IMR-90 (cell line): ENCODE measurements at regions not wholly inside any gene's neighbourhood (a gene's known extent, or its start where the extent isn't known, plus 50 kb on each side); places are given as distances from the start of the nearest gene placed in this dataset.

Experiments
- ATAC-seq: fragments of 200-7000 bp; cut with Tn5 transposase; 2 replicates; pipeline ENCODE4 v1.9.1; 2020; ENCODE audit warnings: low read depth, mild to moderate bottlenecking, moderate library complexity
- BruUV-seq: library from RNA; stranded (reverse); fragments of 400-500 nt; replicated peaks from 2 replicates; lab custom pipeline; 2021; lab: Mats Ljungman, UMichigan
- CTCF ChIA-PET: fragments of 300-600 bp; formaldehyde crosslinking; extraction: SDS; loops from one replicate; lab custom pipeline; 2021; ENCODE audit warnings: antibody characterized with exemption; lab: Yijun Ruan, JAX
- POLR2A ChIA-PET: fragments of 300-600 bp; sonication (Branson Sonifier 250); formaldehyde crosslinking; loops from one replicate; lab custom pipeline; 2022; ENCODE audit warnings: antibody characterized with exemption; ENCODE audit not compliant: unreplicated experiment; lab: Charles Lee
- DNase-seq: peaks from one replicate; pipeline ENCODE4 v3.0.0; 2013
- H2AFZ ChIP-seq: replicated peaks from 2 replicates; pipeline ENCODE3; 2013; ENCODE audit warnings: low read length, mild to moderate bottlenecking; ENCODE audit not compliant: poor library complexity
- H2AK5ac ChIP-seq: 2 replicates; pipeline ENCODE4 v1.6.1; 2013; ENCODE audit warnings: low read depth, low read length, inconsistent platforms
- H2AK9ac ChIP-seq: replicated peaks from 2 replicates; pipeline ENCODE3; 2013; ENCODE audit warnings: mild to moderate bottlenecking, low read depth, low read length, moderate library complexity; ENCODE audit not compliant: poor library complexity
- H2BK120ac ChIP-seq: 2 replicates; pipeline ENCODE4 v1.6.1; 2013; ENCODE audit warnings: low read depth, low read length, inconsistent platforms
- H2BK15ac ChIP-seq: 3 replicates; pipeline ENCODE4 v1.6.1; 2013; ENCODE audit warnings: low read depth, low read length, inconsistent platforms
- H2BK20ac ChIP-seq: 2 replicates; pipeline ENCODE4 v1.6.1; 2013; ENCODE audit warnings: low read depth, mild to moderate bottlenecking, inconsistent platforms, low read length, moderate library complexity
- H2BK5ac ChIP-seq: 2 replicates; pipeline ENCODE4 v1.6.1; 2013; ENCODE audit warnings: mild to moderate bottlenecking, low read depth, low read length, inconsistent platforms; ENCODE audit not compliant: poor library complexity, severe bottlenecking
- H3K14ac ChIP-seq: replicated peaks from 2 replicates; pipeline ENCODE4 v1.6.1; 2013; ENCODE audit warnings: low read depth, low read length, inconsistent platforms
- H3K18ac ChIP-seq: 2 replicates; pipeline ENCODE4 v1.6.1; 2013; ENCODE audit warnings: low read depth, low read length, control low read depth
- H3K23ac ChIP-seq: 2 replicates; pipeline ENCODE4 v1.6.1; 2013; ENCODE audit warnings: low read depth, low read length, inconsistent platforms
- H3K27ac ChIP-seq: 2 replicates; pipeline ENCODE4 v1.5.1; 2013; ENCODE audit warnings: mild to moderate bottlenecking, control low read depth, low read length; ENCODE audit not compliant: insufficient read depth
- H3K27me3 ChIP-seq: 2 replicates; pipeline ENCODE4 v1.6.1; 2013; ENCODE audit warnings: low read length; ENCODE audit not compliant: control insufficient read depth, insufficient read depth
- H3K36me3 ChIP-seq: 2 replicates; pipeline ENCODE4 v1.6.1; 2013; ENCODE audit warnings: low read length, mixed read lengths; ENCODE audit not compliant: control insufficient read depth, insufficient read depth
- H3K4ac ChIP-seq: 2 replicates; pipeline ENCODE4 v1.6.1; 2013; ENCODE audit warnings: low read depth, low read length, inconsistent platforms
- H3K4me1 ChIP-seq: 2 replicates; pipeline ENCODE4 v1.6.1; 2013; ENCODE audit warnings: low read length, mixed read lengths; ENCODE audit not compliant: control insufficient read depth, insufficient read depth
- H3K4me2 ChIP-seq: 2 replicates; pipeline ENCODE4 v1.6.1; 2013; ENCODE audit warnings: low read depth, mild to moderate bottlenecking, control low read depth, low read length, moderate library complexity
- H3K4me3 ChIP-seq: 2 replicates; pipeline ENCODE4 v1.5.1; 2013; ENCODE audit warnings: low read depth, mild to moderate bottlenecking, control low read depth, low read length, moderate library complexity; ENCODE audit not compliant: insufficient read depth
- H3K56ac ChIP-seq: 2 replicates; pipeline ENCODE4 v1.6.1; 2013; ENCODE audit warnings: low read length, inconsistent platforms; ENCODE audit not compliant: insufficient read depth; ENCODE audit errors: extremely low read depth
- H3K79me1 ChIP-seq, 2 experiments: 2 replicates each; pipeline ENCODE4 v1.6.1; 2013; ENCODE audit warnings: low read length in 2 of 2, inconsistent platforms in 1 of 2, low read depth in 1 of 2
- H3K9ac ChIP-seq: 2 replicates; pipeline ENCODE4 v1.6.1; 2013; ENCODE audit warnings: low read depth, low read length, control low read depth
- H3K9me1 ChIP-seq: 2 replicates; pipeline ENCODE4 v1.6.1; 2013; ENCODE audit warnings: low read length, inconsistent platforms; ENCODE audit not compliant: insufficient read depth
- H3K9me3 ChIP-seq: 2 replicates; pipeline ENCODE4 v1.6.1; 2013; ENCODE audit warnings: low read length; ENCODE audit not compliant: control insufficient read depth, insufficient read depth
- H4K20me1 ChIP-seq: 2 replicates; pipeline ENCODE4 v1.6.1; 2013; ENCODE audit warnings: low read length, inconsistent platforms; ENCODE audit not compliant: insufficient read depth
- H4K5ac ChIP-seq: 2 replicates; pipeline ENCODE4 v1.6.1; 2013; ENCODE audit warnings: mild to moderate bottlenecking, low read depth, low read length, control low read depth
- H4K8ac ChIP-seq, 2 experiments: 2 replicates each; pipeline ENCODE4 v1.6.1; 2013; ENCODE audit warnings: low read depth in 2 of 2, low read length in 2 of 2, control low read depth in 1 of 2, inconsistent platforms in 1 of 2
- H4K91ac ChIP-seq: 2 replicates; pipeline ENCODE4 v1.6.1; 2013; ENCODE audit warnings: low read depth, low read length, inconsistent platforms; ENCODE audit not compliant: insufficient read depth
- BHLHE40 ChIP-seq: fragments of 150-350 bp; IDR thresholded peaks from 2 replicates; pipeline ENCODE4 v1.6.1; 2016; ENCODE audit warnings: mild to moderate bottlenecking, low read depth, low read length
- CEBPB ChIP-seq: IDR thresholded peaks from 2 replicates; pipeline ENCODE4 v1.6.1; 2012; ENCODE audit warnings: low read depth, low read length, improper control_type of control experiment
- FOS ChIP-seq: fragments of 150-350 bp; IDR thresholded peaks from 2 replicates; pipeline ENCODE4 v1.6.1; 2016; ENCODE audit warnings: low read depth, low read length
- MAFK ChIP-seq: IDR thresholded peaks from 2 replicates; pipeline ENCODE4 v1.6.1; 2012; ENCODE audit warnings: low read depth, low read length, improper control_type of control experiment
- MAZ ChIP-seq: IDR thresholded peaks from 2 replicates; pipeline ENCODE4 v1.6.1; 2012; ENCODE audit warnings: low read depth, mild to moderate bottlenecking, low read length, improper control_type of control experiment, moderate library complexity, borderline replicate concordance
- MXI1 ChIP-seq: IDR thresholded peaks from 2 replicates; pipeline ENCODE4 v1.6.1; 2012; ENCODE audit warnings: low read depth, mild to moderate bottlenecking, low read length, moderate library complexity, borderline replicate concordance
- NFE2L2 ChIP-seq: fragments of 150-350 bp; IDR thresholded peaks from 2 replicates; pipeline ENCODE4 v1.6.1; 2016; ENCODE audit warnings: low read depth, mild to moderate bottlenecking, low read length
- POLR2A ChIP-seq: IDR thresholded peaks from 2 replicates; pipeline ENCODE4 v1.6.1; 2012; ENCODE audit warnings: mild to moderate bottlenecking, low read depth, low read length
- RAD21 ChIP-seq: IDR thresholded peaks from 2 replicates; pipeline ENCODE4 v1.6.1; 2012; ENCODE audit warnings: low read length, improper control_type of control experiment
- RCOR1 ChIP-seq: IDR thresholded peaks from 2 replicates; pipeline ENCODE4 v1.6.1; 2012; ENCODE audit warnings: mild to moderate bottlenecking, low read length, improper control_type of control experiment; ENCODE audit not compliant: insufficient replicate concordance
- RFX5 ChIP-seq: IDR thresholded peaks from 2 replicates; pipeline ENCODE4 v1.8.0; 2012; ENCODE audit warnings: low read depth, mild to moderate bottlenecking, low read length, moderate library complexity
- SMC3 ChIP-seq: fragments of 150-350 bp; IDR thresholded peaks from 2 replicates; pipeline ENCODE4 v1.6.1; 2016; ENCODE audit warnings: low read depth, mild to moderate bottlenecking, antibody characterized with exemption, low read length, moderate library complexity
- WGBS, 2 experiments: methylation state at CpG; one replicate each; pipeline versions ENCODE4 v1.1.5 to v1.1.7; 2013; ENCODE audit warnings: missing lambda C conversion rate in 2 of 2; ENCODE audit not compliant: insufficient read length in 1 of 2; ENCODE audit errors: extremely low coverage in 2 of 2; 5-methylcytosine and 5-hydroxymethylcytosine counted together
- dilution Hi-C: fragments of 300-500 bp; cut with HindIII; formaldehyde crosslinking; loops from one replicate; pipeline ENCODE4 v1.14.3; 2018; ENCODE audit warnings: low sequenced_read_pairs; ENCODE audit not compliant: unreplicated experiment
- in situ Hi-C: fragments of 300-500 bp; cut with MboI; formaldehyde crosslinking; loops from 3 replicates; pipeline ENCODE4 v1.14.3; 2019; ENCODE audit warnings: low sequenced_read_pairs, inconsistent platforms, mixed read lengths
- intact Hi-C: fragments of 100-400 bp; cut with micrococcal nuclease; formaldehyde crosslinking; loops from 2 replicates; pipeline ENCODE4 v1.10.0; 2022
- TF ChIP-seq, protein P1 (sequence below): fragments of 150-350 bp; IDR thresholded peaks from 2 replicates; pipeline ENCODE4 v1.6.1; 2017; ENCODE audit warnings: mild to moderate bottlenecking, antibody characterized with exemption, low read length, low read depth
- TF ChIP-seq, protein P2 (sequence below): fragments of 150-350 bp; IDR thresholded peaks from 2 replicates; pipeline ENCODE4 v1.6.1; 2016; ENCODE audit warnings: low read depth, mild to moderate bottlenecking, low read length, moderate library complexity, borderline replicate concordance
- TF ChIP-seq, protein P3 (sequence below): conservative IDR thresholded peaks from 2 replicates; pipeline ENCODE4 v1.5.1; 2012; ENCODE audit warnings: mild to moderate bottlenecking, low read depth, low read length, improper control_type of control experiment

DNA sequence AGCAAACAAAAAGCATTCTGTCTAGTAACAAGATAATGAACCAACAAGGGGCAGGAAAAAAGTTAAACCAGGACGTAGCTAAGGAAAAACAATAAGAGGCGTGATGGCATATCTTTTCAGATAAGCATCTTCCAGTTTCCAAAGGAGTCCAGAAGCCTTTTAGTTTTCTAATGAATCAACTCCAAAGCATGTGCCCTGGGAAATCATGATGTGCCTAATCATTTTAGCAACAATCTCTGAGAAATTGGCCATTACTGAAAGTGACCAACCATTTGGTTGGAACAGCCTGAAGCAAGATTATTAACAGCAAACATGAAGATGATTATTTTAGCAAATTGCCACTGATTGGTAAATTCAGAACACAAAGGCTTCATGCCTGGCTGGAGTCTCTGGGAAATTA is 440.9 kb upstream of the MAF start:
- H3K4me3 ChIP-seq = no peak overlapping the region
- DNase-seq = no peak
- H3K4ac ChIP-seq = no peak overlapping the region
- H2AFZ ChIP-seq = no peak overlapping the region
- intact Hi-C loops = no loop called here
- no peak overlapping the region for H4K5ac ChIP-seq
- H3K9me1 ChIP-seq = no peaks in the 10 kb centered on the region
- H4K8ac ChIP-seq = no peak overlapping the region
- no peak overlapping the region for H3K9ac ChIP-seq
- no peaks in the 10 kb centered on the region for H4K20me1 ChIP-seq
- no peak overlapping the region for H2BK15ac ChIP-seq
- CTCF ChIA-PET = interaction anchor here (0.6 kb wide), 1 partner anchor 201 kb away, joined by 3 read pairs; no protein-coding TSS in a partner anchor
- no peak overlapping the region for H3K4me2 ChIP-seq
- POLR2A ChIA-PET = no interaction called here
- H4K91ac ChIP-seq = no peak overlapping the region
- no peak overlapping the region for H2BK20ac ChIP-seq
- H2AK5ac ChIP-seq = no peak overlapping the region
- no peaks in the 10 kb centered on the region for H3K4me1 ChIP-seq
- H2BK120ac ChIP-seq = no peak overlapping the region
- no peak overlapping the region for H3K18ac ChIP-seq
- H3K27me3 ChIP-seq = no peaks in the 10 kb centered on the region
- no peak overlapping the region for H2BK5ac ChIP-seq
- in situ Hi-C loops = no loop called here
- no peaks in the 10 kb centered on the region for H3K79me1 ChIP-seq
- H3K9me3 ChIP-seq = no peaks in the 10 kb centered on the region
- WGBS, 2 experiments = no CpG with 5 or more reads among the region's 2 CpGs
- H3K23ac ChIP-seq = no peak overlapping the region
- H2AK9ac ChIP-seq = no peak overlapping the region
- no peak overlapping the region for H3K56ac ChIP-seq
- dilution Hi-C loops = no loop called here
- ATAC-seq = no peak
- no peaks in the 10 kb centered on the region for H3K36me3 ChIP-seq
- no peak overlapping the region for H3K27ac ChIP-seq
- BruUV-seq = no TSS peak
- TF ChIP-seq SMC3 = no peak
- no peak for TF ChIP-seq CEBPB
- TF ChIP-seq BHLHE40 = no peak
- TF ChIP-seq RCOR1 = no peak
- TF ChIP-seq RAD21 = no peak
- no peak for TF ChIP-seq RFX5
- no peak for TF ChIP-seq MAZ
- TF ChIP-seq POLR2A = no peak
- no peak for TF ChIP-seq FOS
- TF ChIP-seq, protein P1, sequence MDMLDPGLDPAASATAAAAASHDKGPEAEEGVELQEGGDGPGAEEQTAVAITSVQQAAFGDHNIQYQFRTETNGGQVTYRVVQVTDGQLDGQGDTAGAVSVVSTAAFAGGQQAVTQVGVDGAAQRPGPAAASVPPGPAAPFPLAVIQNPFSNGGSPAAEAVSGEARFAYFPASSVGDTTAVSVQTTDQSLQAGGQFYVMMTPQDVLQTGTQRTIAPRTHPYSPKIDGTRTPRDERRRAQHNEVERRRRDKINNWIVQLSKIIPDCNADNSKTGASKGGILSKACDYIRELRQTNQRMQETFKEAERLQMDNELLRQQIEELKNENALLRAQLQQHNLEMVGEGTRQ = no peak
- TF ChIP-seq, protein P2, sequence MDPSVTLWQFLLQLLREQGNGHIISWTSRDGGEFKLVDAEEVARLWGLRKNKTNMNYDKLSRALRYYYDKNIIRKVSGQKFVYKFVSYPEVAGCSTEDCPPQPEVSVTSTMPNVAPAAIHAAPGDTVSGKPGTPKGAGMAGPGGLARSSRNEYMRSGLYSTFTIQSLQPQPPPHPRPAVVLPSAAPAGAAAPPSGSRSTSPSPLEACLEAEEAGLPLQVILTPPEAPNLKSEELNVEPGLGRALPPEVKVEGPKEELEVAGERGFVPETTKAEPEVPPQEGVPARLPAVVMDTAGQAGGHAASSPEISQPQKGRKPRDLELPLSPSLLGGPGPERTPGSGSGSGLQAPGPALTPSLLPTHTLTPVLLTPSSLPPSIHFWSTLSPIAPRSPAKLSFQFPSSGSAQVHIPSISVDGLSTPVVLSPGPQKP = no peak
- no peak for TF ChIP-seq NFE2L2
- TF ChIP-seq MAFK = no peak
- no peak for TF ChIP-seq MXI1
- TF ChIP-seq, protein P3, sequence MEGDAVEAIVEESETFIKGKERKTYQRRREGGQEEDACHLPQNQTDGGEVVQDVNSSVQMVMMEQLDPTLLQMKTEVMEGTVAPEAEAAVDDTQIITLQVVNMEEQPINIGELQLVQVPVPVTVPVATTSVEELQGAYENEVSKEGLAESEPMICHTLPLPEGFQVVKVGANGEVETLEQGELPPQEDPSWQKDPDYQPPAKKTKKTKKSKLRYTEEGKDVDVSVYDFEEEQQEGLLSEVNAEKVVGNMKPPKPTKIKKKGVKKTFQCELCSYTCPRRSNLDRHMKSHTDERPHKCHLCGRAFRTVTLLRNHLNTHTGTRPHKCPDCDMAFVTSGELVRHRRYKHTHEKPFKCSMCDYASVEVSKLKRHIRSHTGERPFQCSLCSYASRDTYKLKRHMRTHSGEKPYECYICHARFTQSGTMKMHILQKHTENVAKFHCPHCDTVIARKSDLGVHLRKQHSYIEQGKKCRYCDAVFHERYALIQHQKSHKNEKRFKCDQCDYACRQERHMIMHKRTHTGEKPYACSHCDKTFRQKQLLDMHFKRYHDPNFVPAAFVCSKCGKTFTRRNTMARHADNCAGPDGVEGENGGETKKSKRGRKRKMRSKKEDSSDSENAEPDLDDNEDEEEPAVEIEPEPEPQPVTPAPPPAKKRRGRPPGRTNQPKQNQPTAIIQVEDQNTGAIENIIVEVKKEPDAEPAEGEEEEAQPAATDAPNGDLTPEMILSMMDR = no peak
- no peak overlapping the region for H3K14ac ChIP-seq
